ENCODE measurements at regions not wholly inside any gene's neighbourhood (a gene's known extent, or its start where the extent isn't known, plus 50 kb on each side); places are given as distances from the start of the nearest gene placed in this dataset.
"Not testable (repeated sequence)": the region's sequence is repeated elsewhere in the genome, so short reads cannot be mapped to it uniquely, and the experiment has no call there.

GRCh38 chr14:40986655-40987054, 620.0 kb upstream of the LRFN5 start:
- no peak for TF ChIP-seq CTCF (IDR thresholded peaks at IDR 0.05; ENCODE audit: insufficient read depth, low read length, poor library complexity, severe bottlenecking)
- no peaks in the 10 kb centered on the region for H3K27me3 ChIP-seq (ENCODE audit: control insufficient read depth, insufficient read depth, low read length)
- no peak for DNase-seq (ENCODE audit: low read depth)

GRCh38 chr14:40985584-40985983, 621.1 kb upstream of the LRFN5 start:
- no peak for DNase-seq (ENCODE audit: low read depth)
- TF ChIP-seq CTCF (IDR thresholded peaks at IDR 0.05; ENCODE audit: insufficient read depth, low read length, poor library complexity, severe bottlenecking), result no peak

More at GRCh38 chr14:40986655-40987054, 620.0 kb upstream of the LRFN5 start:
- no peak overlapping the region for H3K4me3 ChIP-seq (ENCODE audit: low read depth, low read length)
- H3K36me3 ChIP-seq (ENCODE audit: control insufficient read depth, insufficient read depth, low read length), result no peaks in the 10 kb centered on the region

GRCh38 chr14:40983604-40984003, 623.1 kb upstream of the LRFN5 start:
- H3K36me3 ChIP-seq (ENCODE audit: control insufficient read depth, insufficient read depth, low read length), result no peaks in the 10 kb centered on the region
- H3K27me3 ChIP-seq (ENCODE audit: control insufficient read depth, insufficient read depth, low read length), result no peaks in the 10 kb centered on the region
- no peak for TF ChIP-seq CTCF (IDR thresholded peaks at IDR 0.05; ENCODE audit: insufficient read depth, low read length, poor library complexity, severe bottlenecking)
- no peak overlapping the region for H3K4me3 ChIP-seq (ENCODE audit: low read depth, low read length)
- no peak for DNase-seq (ENCODE audit: low read depth)

More at GRCh38 chr14:40985584-40985983, 621.1 kb upstream of the LRFN5 start:
- no peaks in the 10 kb centered on the region for H3K27me3 ChIP-seq (ENCODE audit: control insufficient read depth, insufficient read depth, low read length)
- H3K36me3 ChIP-seq (ENCODE audit: control insufficient read depth, insufficient read depth, low read length), result no peaks in the 10 kb centered on the region
- H3K4me3 ChIP-seq (ENCODE audit: low read depth, low read length), result no peak overlapping the region

GRCh38 chr14:40981247-40981646, 625.4 kb upstream of the LRFN5 start:
- Histone ChIP-seq H3K36me3 (ENCODE audit: control insufficient read depth, insufficient read depth, low read length) (no peaks in the 10 kb centered on the region), H3K27me3 (ENCODE audit: control insufficient read depth, insufficient read depth, low read length) (no peaks in the 10 kb centered on the region), H3K4me3 (ENCODE audit: low read depth, low read length) (no peak overlapping the region)
- TF ChIP-seq CTCF (IDR thresholded peaks at IDR 0.05; ENCODE audit: insufficient read depth, low read length, poor library complexity, severe bottlenecking), result no peak
- peak; percentile 5 for DNase-seq (ENCODE audit: low read depth)

- DNase-seq (ENCODE audit: low read depth); H3K4me3 ChIP-seq (ENCODE audit: low read depth, low read length); H3K27me3 ChIP-seq (ENCODE audit: control insufficient read depth, insufficient read depth, low read length); H3K36me3 ChIP-seq (ENCODE audit: control insufficient read depth, insufficient read depth, low read length): not testable (repeated sequence)
Measured at GRCh38 chr14:40960257-40960656, 646.4 kb upstream of the LRFN5 start.

- DNase-seq (ENCODE audit: low read depth), result no peak
- Histone ChIP-seq H3K36me3 (ENCODE audit: control insufficient read depth, insufficient read depth, low read length) (no peaks in the 10 kb centered on the region), H3K4me3 (ENCODE audit: low read depth, low read length) (no peak overlapping the region), H3K27me3 (ENCODE audit: control insufficient read depth, insufficient read depth, low read length) (no peaks in the 10 kb centered on the region)
- no peak for TF ChIP-seq CTCF (IDR thresholded peaks at IDR 0.05; ENCODE audit: insufficient read depth, low read length, poor library complexity, severe bottlenecking)
Measured at GRCh38 chr14:40955131-40955505, 651.6 kb upstream of the LRFN5 start.

GRCh38 chr14:40954448-40955130, 652.1 kb upstream of the LRFN5 start:
- DNase-seq (ENCODE audit: low read depth); H3K4me3 ChIP-seq (ENCODE audit: low read depth, low read length): not testable (repeated sequence)

More at GRCh38 chr14:40954448-40955130, 652.1 kb upstream of the LRFN5 start:
- H3K36me3 ChIP-seq (ENCODE audit: control insufficient read depth, insufficient read depth, low read length); H3K27me3 ChIP-seq (ENCODE audit: control insufficient read depth, insufficient read depth, low read length): not testable (repeated sequence)
